T-helper 17 cell (primary cell): ENCODE measurements at regions not wholly inside any gene's neighbourhood (a gene's known extent, or its start where the extent isn't known, plus 50 kb on each side); places are given as distances from the start of the nearest gene placed in this dataset.
"Not testable (repeated sequence)": the region's sequence is repeated elsewhere in the genome, so short reads cannot be mapped to it uniquely, and the experiment has no call there.

Experiments used
- ATAC-seq: fragments of 150-1000 bp; cut with Tn5 transposase; 2 replicates; pipeline ENCODE4 v1.10.0; 2021; ENCODE audit warnings: mild to moderate bottlenecking, moderate library complexity
- DNase-seq, 3 donors: peaks; one replicate each; pipeline versions ENCODE4 v3.0.0 to v3.0.0-alpha.2; 2020 to 2021
- H3K9me3 ChIP-seq: one replicate; pipeline ENCODE4 v1.7.0; 2013; ENCODE audit warnings: low read length, mild to moderate bottlenecking; ENCODE audit not compliant: control insufficient read depth, poor library complexity, severe bottlenecking
- H3K27ac Mint-ChIP-seq: one replicate; pipeline ENCODE4 v1.8.0; 2022; ENCODE audit warnings: mild to moderate bottlenecking, moderate library complexity, mixed read lengths
- H3K27me3 Mint-ChIP-seq: one replicate; pipeline ENCODE4 v1.8.0; 2022; ENCODE audit warnings: mixed read lengths
- H3K36me3 Mint-ChIP-seq: one replicate; pipeline ENCODE4 v1.8.0; 2022; ENCODE audit warnings: low read depth, mixed read lengths
- H3K4me1 Mint-ChIP-seq: one replicate; pipeline ENCODE4 v1.8.0; 2022; ENCODE audit warnings: mild to moderate bottlenecking, mixed read lengths
- H3K4me3 Mint-ChIP-seq: one replicate; pipeline ENCODE4 v1.8.0; 2022; ENCODE audit warnings: mild to moderate bottlenecking, moderate library complexity, mixed read lengths

DNA sequence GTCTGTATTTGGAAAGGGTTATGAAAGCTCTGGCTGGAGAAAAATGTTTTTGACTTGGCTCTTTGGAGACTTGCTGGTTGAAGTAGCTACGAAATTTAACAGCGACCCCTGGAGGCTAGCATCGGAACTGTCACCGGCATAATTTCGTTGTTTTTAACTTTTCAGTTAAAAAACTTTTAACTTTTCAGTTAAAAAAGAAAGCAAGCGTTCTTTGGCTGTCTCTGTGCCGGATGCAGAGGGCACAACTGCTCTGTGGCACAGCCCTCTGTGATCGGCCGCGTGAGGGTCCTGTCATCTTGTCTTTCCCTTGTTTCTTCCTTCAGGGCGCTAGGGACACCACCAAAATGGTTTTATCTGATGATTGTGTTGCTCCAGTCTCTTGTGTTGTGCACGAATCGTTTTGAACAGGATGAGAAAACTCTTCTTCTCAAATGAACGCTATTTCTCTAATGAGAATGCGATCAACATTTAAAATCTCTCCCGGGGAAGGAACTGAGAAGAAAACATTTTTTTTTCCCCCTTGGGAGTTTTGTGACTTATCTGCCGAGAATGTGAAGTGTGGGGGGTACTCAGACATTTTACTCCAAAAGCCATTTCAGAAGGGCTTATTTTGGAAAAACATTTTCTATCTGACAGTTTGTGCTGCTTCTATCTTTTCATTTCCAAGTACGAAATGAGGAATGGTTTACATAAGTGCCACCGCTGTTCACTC is 57.1 kb downstream of the ADCYAP1 start:
- Mint-ChIP-seq H3K4me1 (peaks cover 3% of the 10 kb centered on the region), H3K27me3 (peaks cover 47% of the 10 kb centered on the region), H3K4me3 (peak overlapping the region; percentile 19), H3K27ac (no peak overlapping the region), H3K36me3 (peaks cover 2% of the 10 kb centered on the region)
- ATAC-seq (no peak), DNase-seq (peak in 1 of 3 donors; percentile 14)
- H3K9me3 ChIP-seq, result no peaks in the 10 kb centered on the region

DNA sequence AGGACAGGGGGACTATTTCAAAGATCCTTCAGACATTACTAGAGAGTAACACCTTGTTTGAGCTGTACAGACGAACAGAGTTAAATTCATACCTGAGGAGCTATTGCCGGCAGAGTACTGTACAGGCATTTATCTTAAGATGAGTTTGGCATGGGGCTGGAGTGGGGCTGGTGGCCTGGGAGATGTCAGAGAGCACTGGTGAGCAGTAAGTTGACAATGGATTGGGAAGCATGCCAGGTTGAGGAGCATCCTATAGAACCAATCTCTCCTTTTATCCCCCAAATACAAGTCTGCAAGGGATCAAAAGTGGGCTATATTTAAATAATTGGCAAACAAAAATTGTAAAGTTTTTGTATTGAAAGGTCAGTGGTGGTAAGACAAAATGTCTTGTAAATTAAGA is 58.6 kb downstream of the ADCYAP1 start:
- H3K4me1 Mint-ChIP-seq, result peaks cover 4% of the 10 kb centered on the region
- H3K4me3 Mint-ChIP-seq, result no peak overlapping the region
- H3K27me3 Mint-ChIP-seq, result peaks cover 40% of the 10 kb centered on the region
- no peaks in the 10 kb centered on the region for H3K9me3 ChIP-seq
- ATAC-seq, result no peak
- peaks cover 2% of the 10 kb centered on the region for H3K36me3 Mint-ChIP-seq
- DNase-seq, result no peak
- H3K27ac Mint-ChIP-seq, result no peak overlapping the region

DNA sequence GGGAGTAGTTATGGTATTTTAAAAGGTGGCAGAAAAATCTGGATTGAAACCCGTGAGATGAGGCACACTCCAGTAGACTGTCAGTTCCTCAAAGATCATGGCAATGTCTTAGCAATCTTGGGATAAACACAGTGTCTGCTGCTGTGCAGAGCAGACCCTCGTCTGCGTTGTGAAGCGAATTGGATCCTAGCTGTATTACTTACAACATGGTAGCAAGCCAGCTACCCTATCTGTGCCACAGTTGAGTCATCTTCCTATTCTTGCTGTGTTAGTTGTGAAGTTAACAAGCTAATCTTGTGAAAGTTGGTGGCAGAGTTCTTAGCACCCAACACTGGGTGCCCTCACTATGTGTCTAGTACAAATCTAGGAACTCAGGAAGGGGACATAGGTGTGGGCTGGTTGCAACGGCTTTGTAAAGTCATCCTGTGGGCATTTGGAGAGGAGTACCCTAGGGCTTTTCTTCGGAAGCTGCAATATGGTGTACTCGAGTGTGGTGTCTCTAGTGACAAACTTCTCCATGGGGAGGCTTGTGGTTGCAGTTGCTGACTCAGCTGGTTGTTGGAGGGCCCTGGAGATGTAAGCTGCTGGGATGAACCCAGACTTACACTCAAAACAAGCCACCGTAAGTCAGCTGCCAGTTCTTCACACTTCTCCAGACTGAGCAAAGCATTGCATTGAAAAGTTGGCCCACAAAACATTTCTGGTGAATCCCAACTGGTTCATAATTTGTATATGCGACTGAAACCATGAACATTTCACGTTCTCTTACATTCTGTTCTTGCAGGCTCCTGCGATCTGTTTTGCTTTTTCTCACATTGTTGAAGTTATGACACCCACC is 61.5 kb downstream of the ADCYAP1 start:
- Mint-ChIP-seq H3K27me3 (peaks cover 28% of the 10 kb centered on the region), H3K4me3 (no peak overlapping the region), H3K36me3 (peaks cover 2% of the 10 kb centered on the region), H3K27ac (no peak overlapping the region), H3K4me1 (peaks cover 4% of the 10 kb centered on the region)
- no peaks in the 10 kb centered on the region for H3K9me3 ChIP-seq
- DNase-seq (no peak), ATAC-seq (no peak)

DNA sequence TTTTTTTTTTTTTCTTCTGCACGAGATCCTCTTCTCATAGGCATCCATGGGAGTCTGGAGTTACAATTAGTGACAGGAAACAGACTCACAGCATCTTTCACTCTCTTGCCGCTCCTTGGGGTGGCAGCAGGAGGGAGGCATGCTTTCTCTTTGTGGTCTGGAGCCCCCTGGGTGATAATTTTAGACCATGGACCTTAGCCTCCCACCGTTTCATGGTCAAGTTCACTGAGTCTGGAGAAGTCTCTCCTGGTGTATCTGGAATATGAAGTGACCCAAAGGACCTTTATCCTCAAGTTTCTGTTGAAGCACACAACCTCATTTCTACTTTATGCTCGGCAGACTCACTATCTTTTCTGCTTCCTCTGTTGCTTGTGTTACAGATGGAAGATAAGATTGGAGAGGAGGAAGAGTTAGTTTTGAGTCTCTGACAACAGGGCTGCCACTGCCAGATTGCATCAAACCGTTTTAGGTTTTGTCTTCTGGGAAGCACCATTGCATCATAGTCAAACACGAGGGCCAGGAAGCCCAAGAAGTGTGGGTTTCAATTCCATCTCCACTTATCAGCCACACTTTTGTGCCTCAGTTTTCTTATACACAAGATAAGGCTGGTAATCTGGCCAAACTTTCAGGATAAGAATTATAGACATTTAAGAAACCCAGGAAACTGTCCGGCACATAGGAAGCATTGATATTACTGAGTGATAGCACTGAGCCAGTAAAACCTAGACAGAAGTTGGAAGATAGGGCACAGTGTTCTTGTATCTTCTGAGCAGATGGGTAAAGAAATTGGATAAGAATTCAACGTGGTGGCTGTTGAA is 62.3 kb downstream of the ADCYAP1 start:
- H3K9me3 ChIP-seq, result no peaks in the 10 kb centered on the region
- DNase-seq, result no peak
- H3K27ac Mint-ChIP-seq, result no peak overlapping the region
- no peak for ATAC-seq
- H3K27me3 Mint-ChIP-seq, result peaks cover 23% of the 10 kb centered on the region
- H3K4me3 Mint-ChIP-seq, result no peak overlapping the region
- peaks cover 2% of the 10 kb centered on the region for H3K36me3 Mint-ChIP-seq
- peaks cover 4% of the 10 kb centered on the region for H3K4me1 Mint-ChIP-seq

DNA sequence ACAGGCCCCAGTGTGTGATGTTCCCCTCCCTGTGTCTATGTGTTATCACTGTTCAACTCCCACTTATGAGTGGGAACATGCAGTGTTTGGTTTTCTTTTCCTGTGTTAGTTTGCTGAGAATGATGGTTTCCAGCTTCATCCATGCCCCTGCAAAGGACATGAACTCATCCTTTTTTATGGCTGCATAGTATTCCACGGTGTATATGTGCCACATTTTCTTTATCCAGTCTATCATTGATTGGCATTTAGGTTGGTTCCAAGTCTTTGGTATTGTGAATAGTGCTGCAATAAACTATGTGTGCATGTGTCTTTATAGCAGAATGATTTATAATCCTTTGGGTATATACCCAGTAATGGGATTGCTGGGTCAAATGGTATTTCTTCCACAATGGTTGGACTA is 64.2 kb downstream of the ADCYAP1 start:
- not testable (repeated sequence) for H3K4me1 Mint-ChIP-seq, H3K36me3 Mint-ChIP-seq, H3K4me3 Mint-ChIP-seq, ATAC-seq, H3K9me3 ChIP-seq, H3K27ac Mint-ChIP-seq, DNase-seq
- peaks cover 11% of the 10 kb centered on the region for H3K27me3 Mint-ChIP-seq

DNA sequence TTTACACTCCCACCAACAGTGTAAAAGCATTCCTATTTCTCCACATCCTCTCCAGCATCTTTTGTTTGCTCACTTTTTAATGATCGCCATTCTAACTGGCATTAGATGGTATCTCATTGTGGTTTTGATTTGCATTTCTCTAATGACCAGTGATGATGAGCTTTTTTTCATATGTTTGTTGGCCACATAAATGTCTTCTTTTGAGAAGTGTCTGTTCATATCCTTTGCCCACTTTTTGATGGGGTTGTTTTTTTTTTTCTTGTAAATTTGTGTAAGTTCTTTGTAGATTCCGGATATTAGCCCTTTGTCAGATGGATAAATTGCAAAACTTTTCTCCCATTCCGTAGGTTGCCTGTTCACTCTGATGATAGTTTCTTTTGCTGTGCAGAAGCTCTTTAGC is 64.6 kb downstream of the ADCYAP1 start:
- H3K27me3 Mint-ChIP-seq, result peaks cover 11% of the 10 kb centered on the region
- not testable (repeated sequence) for H3K27ac Mint-ChIP-seq, H3K4me1 Mint-ChIP-seq, H3K9me3 ChIP-seq, H3K4me3 Mint-ChIP-seq, ATAC-seq, H3K36me3 Mint-ChIP-seq, DNase-seq

DNA sequence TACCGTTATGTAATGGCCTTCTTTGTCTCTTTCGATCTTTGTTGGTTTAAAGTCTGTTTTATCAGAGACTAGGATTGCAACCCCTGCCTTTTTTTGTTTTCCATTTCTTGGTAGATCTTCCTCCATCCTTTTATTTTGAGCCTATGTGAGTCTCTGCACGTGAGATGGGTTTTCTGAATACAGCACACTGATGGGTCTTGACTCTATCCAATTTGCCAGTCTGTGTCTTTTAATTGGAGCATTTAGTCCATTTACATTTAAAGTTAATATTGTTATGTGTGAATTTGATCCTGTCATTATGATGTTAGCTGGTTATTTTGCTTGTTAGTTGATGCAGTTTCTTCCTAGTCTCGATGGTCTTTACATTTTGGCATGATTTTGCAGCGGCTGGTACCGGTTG is 69.9 kb downstream of the ADCYAP1 start:
- not testable (repeated sequence) for H3K27me3 Mint-ChIP-seq, H3K36me3 Mint-ChIP-seq, H3K9me3 ChIP-seq, H3K4me1 Mint-ChIP-seq, H3K4me3 Mint-ChIP-seq, ATAC-seq, H3K27ac Mint-ChIP-seq, DNase-seq

DNA sequence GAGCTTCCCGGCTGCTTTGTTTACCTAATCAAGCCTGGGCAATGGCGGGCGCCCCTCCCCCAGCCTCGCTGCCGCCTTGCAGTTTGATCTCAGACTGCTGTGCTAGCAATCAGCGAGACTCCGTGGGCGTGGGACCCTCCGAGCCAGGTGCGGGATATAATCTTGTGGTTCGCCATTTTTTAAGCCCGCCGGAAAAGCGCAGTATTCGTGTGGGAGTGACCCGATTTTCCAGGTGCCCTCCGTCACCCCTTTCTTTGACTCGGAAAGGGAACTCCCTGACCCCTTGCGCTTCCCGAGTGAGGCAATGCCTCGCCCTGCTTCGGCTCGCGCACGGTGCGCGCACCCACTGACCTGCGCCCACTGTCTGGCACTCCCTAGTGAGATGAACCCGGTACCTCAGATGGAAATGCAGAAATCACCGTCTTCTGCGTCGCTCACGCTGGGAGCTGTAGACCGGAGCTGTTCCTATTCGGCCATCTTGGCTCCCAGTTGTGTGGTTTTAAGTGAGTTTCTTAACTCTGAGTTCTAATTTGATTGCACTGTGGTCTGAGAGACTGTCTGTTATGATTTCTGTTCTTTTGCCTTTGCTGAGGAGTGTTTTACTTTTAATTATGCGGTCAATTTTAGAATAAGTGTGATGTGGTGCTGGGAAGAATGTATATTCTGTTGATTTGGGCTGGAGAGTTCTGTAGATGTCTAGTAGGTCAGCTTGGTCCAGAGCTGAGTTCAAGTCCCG is 71.9 kb downstream of the ADCYAP1 start:
- H3K36me3 Mint-ChIP-seq, H3K9me3 ChIP-seq, ATAC-seq, H3K4me1 Mint-ChIP-seq, DNase-seq, H3K27me3 Mint-ChIP-seq, H3K4me3 Mint-ChIP-seq: not testable (repeated sequence)
- peak overlapping the region; percentile 2 for H3K27ac Mint-ChIP-seq

GRCh38 chr18:977327-977726 is 72.7 kb downstream of the ADCYAP1 start:
- not testable (repeated sequence) for H3K9me3 ChIP-seq, H3K27me3 Mint-ChIP-seq, DNase-seq, H3K4me1 Mint-ChIP-seq, H3K27ac Mint-ChIP-seq, H3K4me3 Mint-ChIP-seq, H3K36me3 Mint-ChIP-seq, ATAC-seq

GRCh38 chr18:977732-978131 is 73.1 kb downstream of the ADCYAP1 start:
- H3K4me1 Mint-ChIP-seq, H3K27me3 Mint-ChIP-seq: not testable (repeated sequence)

GRCh38 chr18:980586-980985 is 75.9 kb downstream of the ADCYAP1 start:
- no peaks in the 10 kb centered on the region for H3K36me3 Mint-ChIP-seq
- no peak for ATAC-seq
- H3K4me1 Mint-ChIP-seq, result no peaks in the 10 kb centered on the region
- no peak overlapping the region for H3K4me3 Mint-ChIP-seq
- H3K27me3 Mint-ChIP-seq, result no peaks in the 10 kb centered on the region
- DNase-seq, result no peak
- H3K27ac Mint-ChIP-seq, result no peak overlapping the region
- H3K9me3 ChIP-seq, result no peaks in the 10 kb centered on the region

More at GRCh38 chr18:977732-978131, 73.1 kb downstream of the ADCYAP1 start:
- H3K9me3 ChIP-seq, ATAC-seq, H3K4me3 Mint-ChIP-seq, H3K36me3 Mint-ChIP-seq, H3K27ac Mint-ChIP-seq, DNase-seq: not testable (repeated sequence)

DNA sequence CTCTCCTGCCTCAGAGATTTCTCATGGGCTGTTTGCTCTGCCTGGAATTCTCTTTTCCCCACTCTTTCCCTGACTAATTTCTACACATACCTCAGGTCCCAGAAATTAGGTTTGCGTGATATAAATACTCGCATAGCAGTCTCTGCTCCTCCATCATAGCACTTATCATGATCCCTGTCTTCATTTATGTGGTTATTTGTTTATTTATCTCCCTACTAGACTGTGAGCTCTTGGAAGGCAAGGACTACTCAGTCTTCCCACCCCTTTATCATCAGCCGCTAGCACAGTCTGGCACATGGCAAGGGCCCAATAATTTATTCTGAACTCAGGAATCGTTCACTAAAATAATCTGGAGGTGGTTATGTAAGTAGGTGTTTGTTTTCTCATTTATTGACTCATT is 79.3 kb downstream of the ADCYAP1 start:
- H3K9me3 ChIP-seq, result no peaks in the 10 kb centered on the region
- DNase-seq (no peak), ATAC-seq (no peak)
- H3K27ac Mint-ChIP-seq, result no peak overlapping the region
- no peaks in the 10 kb centered on the region for H3K4me1 Mint-ChIP-seq
- H3K4me3 Mint-ChIP-seq, result no peak overlapping the region
- H3K36me3 Mint-ChIP-seq, result no peaks in the 10 kb centered on the region
- no peaks in the 10 kb centered on the region for H3K27me3 Mint-ChIP-seq
